WERI-Rb-1 (cell line): ENCODE measurements at regions not wholly inside any gene's neighbourhood (a gene's known extent, or its start where the extent isn't known, plus 50 kb on each side); places are given as distances from the start of the nearest gene placed in this dataset.

ENCODE experiments used
- DNase-seq: peaks from one replicate; pipeline ENCODE4 v3.0.0-alpha.2; 2020
- H3K27ac ChIP-seq: fragments of 250-450 bp; sonication (Bioruptor Pico); 2 replicates; pipeline ENCODE4 v1.5.1; 2020; ENCODE audit warnings: mild to moderate bottlenecking, moderate library complexity
- H3K27me3 ChIP-seq: fragments of 250-450 bp; sonication (Bioruptor Pico); 2 replicates; pipeline ENCODE4 v1.5.1; 2021; ENCODE audit warnings: mild to moderate bottlenecking, low read depth, moderate library complexity; ENCODE audit not compliant: insufficient read depth, severe bottlenecking
- H3K36me3 ChIP-seq: fragments of 250-450 bp; sonication (Bioruptor Pico); 2 replicates; pipeline ENCODE4 v1.5.1; 2020; ENCODE audit warnings: mild to moderate bottlenecking, moderate library complexity
- H3K4me3 ChIP-seq: 2 replicates; pipeline ENCODE4 v1.5.1; 2011; ENCODE audit warnings: low read depth, mild to moderate bottlenecking, control low read depth, low read length
- H3K9me3 ChIP-seq: fragments of 250-450 bp; sonication (Bioruptor Pico); 2 replicates; pipeline ENCODE4 v1.5.1; 2021; ENCODE audit warnings: mild to moderate bottlenecking, moderate library complexity; ENCODE audit not compliant: severe bottlenecking
- CTCF ChIP-seq: IDR thresholded peaks from 2 replicates; pipeline ENCODE4 v1.5.1; 2011; ENCODE audit warnings: low read depth, mild to moderate bottlenecking, control low read depth, inconsistent platforms, low read length

- no peak for DNase-seq
Observed at GRCh38 chr16:50977138-50977537, 173.9 kb downstream of the SALL1 start.

GRCh38 chr16:50974438-50975036 lies 176.5 kb downstream of the SALL1 start:
- no peak for TF ChIP-seq CTCF
- H3K27me3 ChIP-seq, result no peaks in the 10 kb centered on the region
- no peaks in the 10 kb centered on the region for H3K9me3 ChIP-seq
- DNase-seq, result no peak
- H3K36me3 ChIP-seq, result no peaks in the 10 kb centered on the region
- no peak overlapping the region for H3K4me3 ChIP-seq
- H3K27ac ChIP-seq, result no peak overlapping the region

More at GRCh38 chr16:50977138-50977537, 173.9 kb downstream of the SALL1 start:
- Histone ChIP-seq H3K9me3 (no peaks in the 10 kb centered on the region), H3K4me3 (no peak overlapping the region), H3K27me3 (no peaks in the 10 kb centered on the region), H3K36me3 (no peaks in the 10 kb centered on the region), H3K27ac (no peak overlapping the region)
- no peak for TF ChIP-seq CTCF

- Histone ChIP-seq H3K27me3 (no peaks in the 10 kb centered on the region), H3K9me3 (no peaks in the 10 kb centered on the region), H3K36me3 (no peaks in the 10 kb centered on the region), H3K4me3 (no peak overlapping the region), H3K27ac (no peak overlapping the region)
- DNase-seq, result no peak
- TF ChIP-seq CTCF, result no peak
Observed at GRCh38 chr16:50972876-50973275, 178.2 kb downstream of the SALL1 start.

- TF ChIP-seq CTCF, result no peak
- no peak for DNase-seq
- Histone ChIP-seq H3K36me3 (no peaks in the 10 kb centered on the region), H3K9me3 (no peaks in the 10 kb centered on the region), H3K4me3 (no peak overlapping the region), H3K27ac (no peak overlapping the region), H3K27me3 (no peaks in the 10 kb centered on the region)
Observed at GRCh38 chr16:50970281-50970680, 180.8 kb downstream of the SALL1 start.

GRCh38 chr16:50967827-50968612 lies 183.1 kb downstream of the SALL1 start:
- no peak for TF ChIP-seq CTCF
- no peaks in the 10 kb centered on the region for H3K27me3 ChIP-seq
- DNase-seq, result no peak

More at GRCh38 chr16:50967827-50968612, 183.1 kb downstream of the SALL1 start:
- Histone ChIP-seq H3K27ac (no peak overlapping the region), H3K9me3 (no peaks in the 10 kb centered on the region), H3K4me3 (no peak overlapping the region), H3K36me3 (no peaks in the 10 kb centered on the region)
